NT2/D1 (cell line): ENCODE measurements at regions not wholly inside any gene's neighbourhood (a gene's known extent, or its start where the extent isn't known, plus 50 kb on each side); places are given as distances from the start of the nearest gene placed in this dataset.

ENCODE experiments used
- YY1 ChIP-seq: IDR thresholded peaks from 2 replicates; pipeline ENCODE4 v1.6.1; 2011; ENCODE audit not compliant: insufficient read length, insufficient read depth
- ZNF274 ChIP-seq: IDR thresholded peaks from 2 replicates; pipeline ENCODE4 v1.6.1; 2011; ENCODE audit warnings: mild to moderate bottlenecking, low read depth, low read length

DNA sequence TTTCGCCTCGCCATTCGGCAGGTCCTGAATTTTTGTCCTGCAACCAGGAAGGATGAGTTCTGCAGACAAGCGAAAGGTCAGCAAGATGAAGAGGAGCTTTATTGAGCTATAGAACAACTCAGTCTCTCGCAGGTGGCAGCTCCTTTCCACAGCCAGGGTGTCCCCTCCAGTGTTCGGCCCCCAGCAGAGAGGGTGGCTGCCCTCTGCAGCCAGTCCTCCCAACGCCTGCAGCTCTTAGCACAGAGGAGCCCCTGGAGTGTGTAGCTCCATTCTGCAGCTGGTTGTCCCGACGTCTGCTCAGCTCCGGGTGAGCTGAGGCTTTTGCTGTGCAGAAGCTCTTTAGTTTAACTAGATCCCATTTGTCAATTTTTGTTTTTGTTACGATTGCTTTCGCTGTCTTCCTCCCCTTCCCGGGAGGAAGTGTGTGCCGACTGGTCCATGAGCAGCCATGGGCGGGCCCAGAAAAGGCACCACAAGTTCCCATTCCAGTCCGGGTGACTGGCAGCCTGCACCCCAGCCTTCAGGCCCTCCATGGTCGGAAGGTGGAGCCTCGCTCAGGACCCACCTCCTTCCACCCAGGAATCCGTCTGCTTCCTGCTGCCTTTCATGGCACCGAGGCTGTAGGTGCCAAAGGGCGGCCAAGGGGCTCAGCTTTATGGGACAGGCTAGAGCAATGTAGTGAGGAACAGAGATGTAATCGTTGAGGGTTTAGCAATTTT lies 497.8 kb upstream of the CNTN4 start:
- TF ChIP-seq YY1: no peak
- no peak for TF ChIP-seq ZNF274
